Fibroblast of mammary gland (primary cell): ENCODE measurements at regions not wholly inside any gene's neighbourhood (a gene's known extent, or its start where the extent isn't known, plus 50 kb on each side); places are given as distances from the start of the nearest gene placed in this dataset.

Experiments used
- DNase-seq: peaks from one replicate; pipeline ENCODE4 v3.0.0-alpha.2; 2010; ENCODE audit warnings: low read depth
- H3K4me3 ChIP-seq: 2 replicates; pipeline ENCODE4 v1.5.1; 2011; ENCODE audit warnings: low read depth, mild to moderate bottlenecking, low read length, moderate library complexity; ENCODE audit not compliant: control insufficient read depth
- CTCF ChIP-seq: conservative IDR thresholded peaks from 2 replicates; pipeline ENCODE4 v1.5.1; 2011; ENCODE audit warnings: low read depth, low read length, inconsistent platforms; ENCODE audit not compliant: control insufficient read depth, insufficient read depth

GRCh38 chr12:70101064-70101463 lies 142.2 kb upstream of the CNOT2 start:
- TF ChIP-seq CTCF, result no peak
- no peak overlapping the region for H3K4me3 ChIP-seq
- no peak for DNase-seq

DNA sequence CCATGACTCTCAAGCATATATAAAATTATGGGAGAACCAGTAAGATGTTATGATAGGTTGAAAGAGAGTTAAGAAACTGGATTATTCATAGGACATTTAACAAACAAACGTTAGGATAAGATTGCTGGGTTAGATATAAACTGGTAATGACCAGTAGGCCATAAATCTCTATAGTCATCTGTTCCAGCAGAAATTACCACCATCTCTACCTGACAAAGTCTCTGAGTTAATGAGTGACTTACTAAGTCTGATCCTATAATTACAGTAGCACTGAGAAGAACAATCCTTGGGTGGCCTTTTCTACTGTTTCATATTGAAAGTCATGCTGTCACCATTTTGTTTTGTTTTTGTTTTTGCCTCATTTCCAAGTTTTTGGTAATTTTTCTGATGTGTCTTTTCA lies 136.9 kb upstream of the CNOT2 start:
- no peak for DNase-seq
- TF ChIP-seq CTCF, result no peak

GRCh38 chr12:70110085-70110484 lies 133.1 kb upstream of the CNOT2 start:
- TF ChIP-seq CTCF, result no peak
- no peak for DNase-seq
- no peak overlapping the region for H3K4me3 ChIP-seq

More for the DNA sequence above, 136.9 kb upstream of the CNOT2 start:
- H3K4me3 ChIP-seq, result no peak overlapping the region

DNA sequence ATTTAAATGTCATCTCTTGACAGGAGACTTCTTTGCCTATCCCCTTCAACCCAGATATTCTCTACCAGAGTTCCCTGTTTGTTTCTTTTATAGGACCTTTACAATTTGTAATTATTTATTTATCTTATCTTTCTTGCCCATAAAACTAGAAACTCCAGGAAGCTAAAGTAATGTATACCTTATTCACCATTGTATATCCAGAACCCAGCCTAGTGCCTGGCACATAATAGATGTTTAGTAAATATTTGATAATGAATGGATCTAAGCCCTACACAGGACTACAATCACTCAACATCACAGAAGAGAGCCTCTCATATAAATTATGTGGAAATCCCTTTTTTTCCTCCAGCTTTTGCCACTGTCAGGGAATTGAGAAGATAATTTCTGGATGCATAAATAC lies 125.6 kb upstream of the CNOT2 start:
- TF ChIP-seq CTCF, result no peak
- no peak for DNase-seq
- H3K4me3 ChIP-seq, result no peak overlapping the region

- TF ChIP-seq CTCF, result no peak
- H3K4me3 ChIP-seq, result no peak overlapping the region
- DNase-seq, result no peak
Observed at GRCh38 chr12:70120970-70121369, 122.3 kb upstream of the CNOT2 start.

DNA sequence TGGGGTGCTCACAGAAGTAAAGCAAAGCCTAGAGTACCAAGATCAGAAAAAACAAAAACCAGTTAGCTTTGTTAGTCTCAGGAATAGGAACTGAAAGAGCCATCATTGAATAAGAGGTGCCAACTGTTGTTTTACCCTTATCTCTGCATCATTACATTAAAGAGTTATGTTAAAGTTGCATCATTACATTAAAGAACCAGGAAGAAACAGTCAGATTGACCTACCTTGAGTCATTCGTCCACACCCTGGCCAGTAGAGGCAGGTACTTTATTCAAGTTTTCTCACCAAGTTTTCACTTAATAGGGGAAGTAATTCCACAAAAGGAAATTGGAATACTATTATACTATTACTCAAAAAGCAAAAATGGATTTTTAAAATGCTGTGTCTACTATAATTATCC lies 121.7 kb upstream of the CNOT2 start:
- TF ChIP-seq CTCF, result no peak
- H3K4me3 ChIP-seq, result no peak overlapping the region
- no peak for DNase-seq

DNA sequence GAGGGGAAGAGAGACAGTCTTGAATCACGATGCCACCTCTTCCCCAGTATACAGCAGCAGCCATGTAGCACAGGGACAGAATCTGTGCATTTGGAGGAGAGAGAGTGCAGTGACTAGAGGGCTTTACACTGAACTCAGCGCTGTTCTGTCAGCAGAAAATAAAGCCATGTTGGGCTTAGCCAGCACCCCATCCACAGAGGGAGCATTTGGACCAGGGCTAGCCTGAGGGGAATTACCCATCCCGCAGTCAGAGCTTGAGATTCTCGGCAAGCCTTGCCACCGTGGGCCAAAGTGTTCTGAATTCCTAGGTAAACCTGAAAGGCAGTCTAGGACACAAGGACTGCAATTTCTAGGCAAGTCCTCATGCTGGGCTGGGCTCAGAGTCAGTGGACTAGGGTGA lies 120.4 kb upstream of the CNOT2 start:
- no peak overlapping the region for H3K4me3 ChIP-seq
- no peak for DNase-seq
- TF ChIP-seq CTCF, result no peak
